ENCODE measurements at regions not wholly inside any gene's neighbourhood (a gene's known extent, or its start where the extent isn't known, plus 50 kb on each side); places are given as distances from the start of the nearest gene placed in this dataset.
"Not testable (repeated sequence)": the region's sequence is repeated elsewhere in the genome, so short reads cannot be mapped to it uniquely, and the experiment has no call there.

DNA sequence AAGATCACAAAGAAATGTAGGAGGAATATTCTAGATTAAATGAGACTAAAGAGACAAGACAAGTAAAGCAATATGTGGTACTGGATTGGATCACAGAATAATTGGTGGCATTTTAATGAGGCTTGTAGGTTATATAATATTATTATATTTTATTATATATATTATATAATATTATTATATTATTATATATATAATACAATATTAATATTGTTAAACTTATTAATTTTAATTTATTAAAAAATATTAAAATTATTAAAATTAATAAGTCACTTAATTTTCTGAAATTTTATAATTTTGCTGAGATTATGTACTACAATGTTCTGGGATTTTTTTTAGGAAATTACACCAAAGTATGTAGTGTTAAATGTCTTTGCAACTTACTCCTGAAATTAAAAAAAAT lies 311.9 kb downstream of the COL11A1 start:
- no peaks in the 10 kb centered on the region for H3K27me3 ChIP-seq
- H3K4me1 ChIP-seq = no peaks in the 10 kb centered on the region
- H3K4me3 ChIP-seq = no peak overlapping the region
- no peaks in the 10 kb centered on the region for H3K9me3 ChIP-seq
- H3K36me3 ChIP-seq = no peaks in the 10 kb centered on the region
- no peak for DNase-seq
- no peak overlapping the region for H3K27ac ChIP-seq
- ATAC-seq (ENCODE audit: low FRiP score in 2 of 2) = no peak
- TF ChIP-seq, protein P1, sequence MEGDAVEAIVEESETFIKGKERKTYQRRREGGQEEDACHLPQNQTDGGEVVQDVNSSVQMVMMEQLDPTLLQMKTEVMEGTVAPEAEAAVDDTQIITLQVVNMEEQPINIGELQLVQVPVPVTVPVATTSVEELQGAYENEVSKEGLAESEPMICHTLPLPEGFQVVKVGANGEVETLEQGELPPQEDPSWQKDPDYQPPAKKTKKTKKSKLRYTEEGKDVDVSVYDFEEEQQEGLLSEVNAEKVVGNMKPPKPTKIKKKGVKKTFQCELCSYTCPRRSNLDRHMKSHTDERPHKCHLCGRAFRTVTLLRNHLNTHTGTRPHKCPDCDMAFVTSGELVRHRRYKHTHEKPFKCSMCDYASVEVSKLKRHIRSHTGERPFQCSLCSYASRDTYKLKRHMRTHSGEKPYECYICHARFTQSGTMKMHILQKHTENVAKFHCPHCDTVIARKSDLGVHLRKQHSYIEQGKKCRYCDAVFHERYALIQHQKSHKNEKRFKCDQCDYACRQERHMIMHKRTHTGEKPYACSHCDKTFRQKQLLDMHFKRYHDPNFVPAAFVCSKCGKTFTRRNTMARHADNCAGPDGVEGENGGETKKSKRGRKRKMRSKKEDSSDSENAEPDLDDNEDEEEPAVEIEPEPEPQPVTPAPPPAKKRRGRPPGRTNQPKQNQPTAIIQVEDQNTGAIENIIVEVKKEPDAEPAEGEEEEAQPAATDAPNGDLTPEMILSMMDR (IDR thresholded peaks at IDR 0.05) = no peak

DNA sequence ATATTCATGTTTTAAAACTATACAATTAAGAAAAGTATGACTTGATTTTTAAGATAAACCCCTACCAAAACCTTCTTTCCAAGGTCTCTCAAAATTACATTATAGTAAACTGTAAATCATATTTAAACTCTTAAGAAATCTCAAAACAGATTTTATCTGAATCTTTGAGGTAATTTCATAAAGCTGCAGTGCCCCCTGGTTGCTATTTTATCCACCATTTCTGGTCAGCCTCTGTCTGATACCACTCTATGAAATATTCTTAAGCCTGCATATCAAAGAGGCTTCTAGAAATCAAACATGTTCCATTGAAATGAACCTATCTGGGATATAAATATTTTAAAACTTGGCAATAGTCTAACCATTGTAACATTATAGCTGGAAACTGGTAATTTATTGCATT lies 317.3 kb downstream of the COL11A1 start:
- no peak for DNase-seq
- H3K27ac ChIP-seq = no peak overlapping the region
- H3K9me3 ChIP-seq = no peaks in the 10 kb centered on the region
- no peak overlapping the region for H3K4me3 ChIP-seq
- TF ChIP-seq POLR2A (IDR thresholded peaks at IDR 0.05) (no peak), POLR2AphosphoS5 (IDR thresholded peaks at IDR 0.05) (no peak), EP300 (IDR thresholded peaks at IDR 0.05) (no peak)
- TF ChIP-seq, protein P1 (IDR thresholded peaks at IDR 0.05) = no peak
- no peaks in the 10 kb centered on the region for H3K4me1 ChIP-seq
- no peaks in the 10 kb centered on the region for H3K36me3 ChIP-seq
- ATAC-seq (ENCODE audit: low FRiP score in 2 of 2) = no peak
- no peaks in the 10 kb centered on the region for H3K27me3 ChIP-seq

DNA sequence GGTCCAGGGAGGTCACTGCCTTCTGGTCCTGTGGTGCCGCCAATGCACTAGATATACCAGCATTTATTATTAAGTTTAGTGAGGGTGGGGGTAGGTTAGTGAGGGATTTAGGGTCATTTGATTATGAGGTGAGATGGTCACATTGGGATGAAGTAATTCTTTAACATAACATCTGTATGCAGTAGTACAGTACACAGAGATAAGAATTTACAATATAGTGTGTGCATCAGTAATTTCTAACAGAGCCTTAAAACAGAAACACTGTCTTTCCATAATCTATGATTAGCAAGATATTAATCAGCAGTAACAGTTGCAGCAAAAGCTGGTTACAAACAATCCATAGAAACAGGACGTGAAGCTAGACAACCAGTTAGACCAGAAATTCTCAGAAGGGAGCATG lies 318.4 kb downstream of the COL11A1 start:
- WGBS, 2 donors = 65 to 72% methylated on average over 2 of the region's 2 CpGs
- not testable (repeated sequence) for H3K4me3 ChIP-seq; H3K4me1 ChIP-seq; ATAC-seq (ENCODE audit: low FRiP score in 2 of 2); H3K36me3 ChIP-seq; H3K27me3 ChIP-seq; H3K27ac ChIP-seq; DNase-seq; H3K9me3 ChIP-seq

DNA sequence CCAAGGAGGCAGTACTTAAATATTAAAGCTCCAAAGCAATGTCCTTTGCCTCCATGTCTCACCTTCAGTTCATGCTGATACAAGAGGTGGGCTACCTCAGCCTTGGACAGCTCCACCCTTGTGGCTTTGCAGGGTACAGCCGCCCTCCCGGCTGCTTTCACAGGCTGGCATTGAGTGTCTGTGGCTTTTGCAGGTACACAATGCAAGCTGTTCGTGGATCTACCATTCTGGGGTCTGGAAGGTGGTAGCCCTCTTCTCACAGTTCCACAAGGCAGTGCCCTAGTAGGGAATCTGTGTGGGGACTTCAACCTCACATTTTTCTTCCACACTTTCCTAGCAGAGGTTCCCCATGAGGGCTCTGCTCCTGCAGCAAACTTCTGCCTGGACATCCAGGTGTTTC lies 324.8 kb downstream of the COL11A1 start:
- no peaks in the 10 kb centered on the region for H3K9me3 ChIP-seq
- H3K27me3 ChIP-seq = no peaks in the 10 kb centered on the region
- no peaks in the 10 kb centered on the region for H3K36me3 ChIP-seq
- ATAC-seq (ENCODE audit: low FRiP score in 2 of 2) (no peak), DNase-seq (no peak)
- TF ChIP-seq POLR2AphosphoS5 (IDR thresholded peaks at IDR 0.05) = no peak
- TF ChIP-seq, protein P1 (IDR thresholded peaks at IDR 0.05) = no peak
- no peak for TF ChIP-seq EP300 (IDR thresholded peaks at IDR 0.05)
- no peak for TF ChIP-seq POLR2A (IDR thresholded peaks at IDR 0.05)
- no peak overlapping the region for H3K4me3 ChIP-seq
- H3K4me1 ChIP-seq = no peaks in the 10 kb centered on the region
- 43 to 52% methylated on average over 3 of the region's 3 CpGs for WGBS, 2 donors
- H3K27ac ChIP-seq = no peak overlapping the region

DNA sequence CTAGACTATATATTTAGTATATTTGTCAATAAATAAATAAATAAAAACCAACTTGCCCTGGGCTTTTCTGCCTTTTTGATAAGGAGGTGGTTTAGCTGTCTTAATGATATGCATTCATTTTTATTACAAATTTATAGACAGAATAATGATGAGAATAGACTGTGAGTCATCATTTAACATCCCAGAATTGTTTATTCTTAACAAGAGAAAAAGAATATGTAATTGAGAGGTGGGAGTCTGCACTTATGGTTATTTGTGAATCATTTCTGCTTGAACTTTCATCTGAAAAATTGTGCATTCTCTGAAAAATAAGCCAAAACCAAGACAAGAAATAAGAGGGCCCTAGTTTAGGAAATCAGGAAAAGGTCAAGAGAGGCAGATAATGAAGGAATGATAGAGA lies 326.2 kb downstream of the COL11A1 start:
- Histone ChIP-seq H3K4me3 (no peak overlapping the region), H3K9me3 (no peaks in the 10 kb centered on the region), H3K36me3 (no peaks in the 10 kb centered on the region), H3K27me3 (no peaks in the 10 kb centered on the region), H3K4me1 (no peaks in the 10 kb centered on the region), H3K27ac (no peak overlapping the region)
- ATAC-seq (ENCODE audit: low FRiP score in 2 of 2) (no peak), DNase-seq (no peak)
- no peak for TF ChIP-seq POLR2A (IDR thresholded peaks at IDR 0.05)
- no peak for TF ChIP-seq EP300 (IDR thresholded peaks at IDR 0.05)
- TF ChIP-seq, protein P1 (IDR thresholded peaks at IDR 0.05) = no peak
- no peak for TF ChIP-seq POLR2AphosphoS5 (IDR thresholded peaks at IDR 0.05)

DNA sequence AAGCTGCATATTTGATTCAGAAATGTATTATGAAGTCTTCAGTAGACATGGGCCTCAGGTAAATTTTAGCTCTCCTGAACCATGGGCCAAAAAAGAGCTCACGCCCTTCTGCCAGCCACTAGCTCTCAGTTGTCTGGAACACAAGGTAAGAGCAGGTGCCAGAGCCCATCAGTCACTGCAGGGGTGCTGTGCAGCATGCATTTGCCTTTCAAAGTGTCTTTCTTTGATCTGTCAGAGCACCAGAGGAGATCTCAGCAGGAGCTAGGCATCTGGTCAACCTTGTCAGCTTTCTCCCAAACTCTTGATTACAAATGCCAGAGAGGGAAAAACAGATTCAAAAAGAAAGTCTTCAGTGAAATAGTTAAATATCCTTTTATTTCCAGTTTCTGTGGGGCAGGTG lies 332.3 kb downstream of the COL11A1 start:
- no peaks in the 10 kb centered on the region for H3K9me3 ChIP-seq
- no peak overlapping the region for H3K4me3 ChIP-seq
- H3K4me1 ChIP-seq = no peaks in the 10 kb centered on the region
- 43 to 76% methylated on average over 1 of the region's 1 CpG for WGBS, 2 donors
- no peaks in the 10 kb centered on the region for H3K36me3 ChIP-seq
- no peak overlapping the region for H3K27ac ChIP-seq
- TF ChIP-seq POLR2AphosphoS5 (IDR thresholded peaks at IDR 0.05) (no peak), EP300 (IDR thresholded peaks at IDR 0.05) (no peak), POLR2A (IDR thresholded peaks at IDR 0.05) (no peak)
- TF ChIP-seq, protein P1 (IDR thresholded peaks at IDR 0.05) = no peak
- H3K27me3 ChIP-seq = no peaks in the 10 kb centered on the region
- no peak for DNase-seq
- no peak for ATAC-seq (ENCODE audit: low FRiP score in 2 of 2)
